ENCODE measurements at regions not wholly inside any gene's neighbourhood (a gene's known extent, or its start where the extent isn't known, plus 50 kb on each side); places are given as distances from the start of the nearest gene placed in this dataset.
"Not testable (repeated sequence)": the region's sequence is repeated elsewhere in the genome, so short reads cannot be mapped to it uniquely, and the experiment has no call there.

DNA sequence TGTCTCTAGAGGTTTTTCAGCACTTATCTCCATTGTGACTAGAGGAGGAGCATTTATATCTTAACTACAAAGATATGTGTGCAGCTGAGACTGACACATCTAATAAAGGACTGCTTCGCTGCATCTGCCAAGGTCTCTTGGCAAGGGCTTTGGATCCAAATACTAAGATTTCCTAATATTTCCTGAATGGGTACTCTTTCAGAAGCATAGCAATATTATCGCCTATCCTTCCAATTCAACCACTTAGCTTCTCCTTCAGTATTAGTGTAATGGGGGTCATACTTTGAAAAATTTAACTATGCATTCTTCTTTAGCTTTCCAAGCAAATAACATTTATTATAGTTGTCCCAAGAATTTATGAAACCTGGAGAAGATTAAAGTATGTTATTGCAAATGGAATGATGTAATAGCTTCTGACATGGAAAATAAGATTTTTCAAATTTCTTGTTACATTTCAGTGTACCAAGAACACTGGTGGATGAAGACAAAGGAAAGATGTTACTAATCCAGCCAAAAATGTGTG is 243.0 kb upstream of the PDE3A start:
- no peak for DNase-seq (ENCODE audit: low read depth in 2 of 2)

GRCh38 chr12:20126601-20127000 is 241.7 kb upstream of the PDE3A start:
- DNase-seq (ENCODE audit: low read depth in 2 of 2): no peak

- DNase-seq (ENCODE audit: low read depth in 2 of 2): no peak
These were observed 240.9 kb upstream of the PDE3A start for GRCh38 chr12:20127413-20127812.

- no peak for DNase-seq (ENCODE audit: low read depth in 2 of 2)
These were observed 239.4 kb upstream of the PDE3A start for GRCh38 chr12:20128928-20129327.

DNA sequence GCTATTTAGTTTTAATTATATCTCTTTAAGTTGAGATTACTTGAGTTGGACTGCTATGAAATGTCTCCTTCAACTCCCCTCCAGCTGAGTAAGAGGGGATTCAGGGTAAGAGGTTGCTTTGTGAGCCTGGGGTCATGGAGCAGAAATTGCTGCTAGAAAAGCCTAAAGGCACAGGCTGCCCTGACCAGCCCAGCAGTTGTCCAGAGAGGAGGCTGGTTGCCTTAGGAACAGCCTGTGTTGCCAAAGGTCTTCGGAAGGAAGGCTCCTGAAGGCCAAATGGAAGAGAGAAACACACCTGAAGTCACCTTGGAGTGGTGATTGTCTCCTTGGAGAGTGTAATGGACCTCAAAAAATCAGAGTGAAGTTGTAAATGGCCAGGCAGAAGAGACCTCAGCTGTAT is 235.5 kb upstream of the PDE3A start:
- no peak for DNase-seq (ENCODE audit: low read depth in 2 of 2)

DNA sequence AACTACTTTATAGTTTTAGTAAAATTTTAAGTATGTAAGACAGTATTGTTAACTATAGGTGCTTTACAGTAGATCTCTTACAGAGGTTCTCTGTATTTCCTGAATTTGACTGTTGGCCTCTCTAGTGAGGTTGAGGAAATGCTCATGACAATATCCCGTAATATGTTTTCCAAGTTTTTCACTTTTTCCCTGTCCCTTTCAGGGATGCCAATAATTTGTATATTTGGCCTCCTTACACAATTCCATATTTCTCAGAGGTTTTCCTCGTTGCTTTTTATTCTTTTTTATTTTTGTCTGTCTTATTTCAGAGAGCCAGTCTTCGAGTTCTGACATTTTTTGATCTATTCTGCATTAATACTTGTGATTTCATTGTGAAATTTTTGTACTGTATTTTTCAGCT is 233.7 kb upstream of the PDE3A start:
- DNase-seq (ENCODE audit: low read depth in 2 of 2): no peak

GRCh38 chr12:20140751-20141150 is 227.6 kb upstream of the PDE3A start:
- no peak for DNase-seq (ENCODE audit: low read depth in 2 of 2)

DNA sequence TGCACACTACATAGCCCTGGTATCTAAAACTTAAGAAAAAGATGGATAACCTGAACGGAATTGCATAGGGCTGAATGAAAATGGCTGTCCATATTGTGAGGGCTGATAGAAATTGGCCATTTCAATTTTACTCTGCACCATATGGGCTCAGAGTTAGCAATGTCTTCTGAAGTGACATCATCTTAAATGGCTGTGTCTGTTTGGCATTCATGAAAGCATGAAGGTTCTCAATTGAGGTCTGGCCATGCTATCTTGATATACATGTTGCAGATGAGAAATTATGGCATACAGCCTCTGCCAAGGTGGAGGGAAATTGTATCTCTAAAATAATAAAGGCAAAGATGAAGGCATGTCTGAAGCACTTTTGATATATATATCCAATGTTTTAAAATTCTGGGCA is 226.0 kb upstream of the PDE3A start:
- no peak for DNase-seq (ENCODE audit: low read depth in 2 of 2)

DNA sequence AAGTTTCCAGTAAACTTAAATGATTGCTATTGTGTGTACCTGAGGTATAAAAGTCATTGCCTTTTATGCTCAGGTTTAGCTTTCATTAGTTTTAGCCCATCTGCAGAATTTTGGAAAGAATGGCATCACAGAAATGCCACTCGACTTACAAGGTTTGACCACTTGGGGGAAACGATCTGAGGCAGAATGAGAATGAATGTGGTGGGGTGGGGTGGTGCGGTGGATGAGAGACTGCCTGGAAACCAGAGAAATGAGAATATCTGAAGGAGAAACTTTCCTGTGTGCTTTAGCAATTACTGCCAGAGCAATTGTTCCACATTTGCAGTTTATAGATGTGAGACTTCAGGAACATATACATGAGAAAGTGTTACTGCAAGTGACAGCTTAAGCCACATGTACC is 225.4 kb upstream of the PDE3A start:
- DNase-seq (ENCODE audit: low read depth in 2 of 2): no peak

DNA sequence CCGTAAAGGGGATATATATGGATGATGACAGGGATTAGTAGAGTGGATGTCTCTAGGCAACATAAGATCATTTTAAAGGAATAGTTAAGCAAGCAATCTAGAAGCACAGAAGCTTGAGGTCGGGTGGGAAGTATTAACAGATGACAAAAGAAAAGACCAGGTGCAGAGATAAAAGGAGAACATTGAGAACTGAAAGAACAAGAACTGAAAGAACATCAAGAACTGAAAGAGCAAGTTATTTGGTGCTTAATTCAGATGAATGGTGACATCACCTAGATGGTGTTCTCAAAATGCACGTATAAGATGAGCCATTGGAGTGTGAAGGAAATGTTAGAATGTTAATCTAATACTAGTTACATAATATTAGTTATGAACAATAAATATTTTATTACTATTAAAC is 224.0 kb upstream of the PDE3A start:
- DNase-seq (ENCODE audit: low read depth in 2 of 2): no peak

GRCh38 chr12:20148241-20148640 is 220.1 kb upstream of the PDE3A start:
- DNase-seq (ENCODE audit: low read depth in 2 of 2): no peak

DNA sequence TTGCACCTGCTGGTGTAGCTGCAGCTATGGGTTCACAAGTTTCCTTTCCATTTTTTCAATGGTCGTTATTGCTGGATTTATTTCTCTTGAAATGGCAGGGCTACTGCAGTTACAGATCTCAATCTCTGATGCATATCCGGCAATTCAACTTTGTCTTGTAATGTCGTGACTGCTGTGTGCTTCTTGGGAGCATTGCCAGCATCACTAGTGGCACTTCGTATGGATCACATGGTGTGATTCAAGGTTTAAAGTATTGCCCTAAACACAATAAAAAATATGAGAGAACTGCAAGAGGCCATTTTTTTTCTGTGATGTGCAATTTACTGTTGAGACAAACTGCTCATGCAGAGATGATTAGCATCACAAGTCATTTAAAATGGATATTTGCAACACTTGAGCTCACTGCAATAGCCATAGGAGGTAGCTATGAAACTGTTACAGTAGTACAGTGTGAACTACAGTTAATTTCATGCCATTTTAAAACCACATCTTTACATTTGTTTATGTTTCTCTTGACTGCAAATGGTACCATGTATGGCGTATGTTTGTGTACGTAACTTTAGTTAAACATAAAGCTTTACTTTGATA is 217.4 kb upstream of the PDE3A start:
- DNase-seq (ENCODE audit: low read depth in 2 of 2): no peak

DNA sequence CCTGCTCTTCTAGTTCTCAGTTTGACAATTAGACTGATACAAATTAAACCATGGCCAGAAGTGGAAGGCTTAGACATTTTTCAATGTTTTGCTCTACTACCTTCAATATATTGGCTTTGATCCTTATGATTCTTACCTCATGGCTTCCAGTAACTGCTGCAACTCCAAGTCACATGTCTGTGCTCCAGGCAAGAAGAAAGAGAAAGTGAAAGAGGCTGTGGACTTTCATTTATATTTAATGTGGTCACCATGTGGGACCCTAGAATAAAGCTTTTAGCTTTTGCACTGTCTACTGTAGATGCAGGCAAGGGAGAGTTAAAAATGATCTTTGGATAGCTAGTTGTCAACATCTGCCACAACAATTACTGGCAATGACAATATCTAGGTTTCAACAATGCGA is 214.3 kb upstream of the PDE3A start:
- DNase-seq (ENCODE audit: low read depth in 2 of 2): no peak

DNA sequence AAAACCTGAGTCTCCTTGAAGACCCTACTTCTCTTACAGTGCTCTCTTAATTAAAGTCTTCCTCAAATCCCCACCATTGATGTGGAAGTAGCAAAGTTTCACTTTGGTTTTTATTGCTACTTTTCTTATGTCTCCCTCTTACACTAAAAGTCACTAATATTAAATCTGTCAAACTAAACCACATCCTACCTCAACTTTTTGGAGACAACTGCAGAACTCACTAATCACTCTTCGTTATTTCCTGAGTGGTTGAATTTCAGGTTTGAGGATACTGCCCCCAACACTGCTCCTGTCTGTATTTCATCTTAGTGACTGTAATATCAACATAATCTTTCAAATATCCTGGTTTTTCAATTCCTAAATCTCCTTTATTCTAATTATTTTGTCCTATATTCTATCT is 213.0 kb upstream of the PDE3A start:
- no peak for DNase-seq (ENCODE audit: low read depth in 2 of 2)

DNA sequence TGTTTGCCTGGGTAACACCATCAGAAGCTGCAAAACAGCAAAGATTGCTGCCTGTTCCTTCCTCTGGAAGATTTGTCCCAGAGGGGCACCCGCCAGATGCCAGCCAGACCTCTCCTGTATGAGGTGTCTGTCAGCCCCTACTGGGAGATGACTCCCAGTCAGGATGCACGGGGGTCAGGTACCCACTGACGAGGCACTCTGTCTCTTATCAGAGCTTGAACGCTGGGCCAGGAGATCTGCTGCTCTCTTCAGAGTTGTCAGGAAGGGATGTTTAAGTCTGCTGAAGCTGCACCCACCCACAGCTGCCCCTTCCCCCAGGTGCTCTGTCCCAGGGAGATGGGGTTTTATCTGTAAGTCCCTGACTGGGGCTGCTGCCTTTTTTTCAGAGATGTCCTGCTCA is 207.4 kb upstream of the PDE3A start:
- DNase-seq (ENCODE audit: low read depth in 2 of 2): not testable (repeated sequence)

DNA sequence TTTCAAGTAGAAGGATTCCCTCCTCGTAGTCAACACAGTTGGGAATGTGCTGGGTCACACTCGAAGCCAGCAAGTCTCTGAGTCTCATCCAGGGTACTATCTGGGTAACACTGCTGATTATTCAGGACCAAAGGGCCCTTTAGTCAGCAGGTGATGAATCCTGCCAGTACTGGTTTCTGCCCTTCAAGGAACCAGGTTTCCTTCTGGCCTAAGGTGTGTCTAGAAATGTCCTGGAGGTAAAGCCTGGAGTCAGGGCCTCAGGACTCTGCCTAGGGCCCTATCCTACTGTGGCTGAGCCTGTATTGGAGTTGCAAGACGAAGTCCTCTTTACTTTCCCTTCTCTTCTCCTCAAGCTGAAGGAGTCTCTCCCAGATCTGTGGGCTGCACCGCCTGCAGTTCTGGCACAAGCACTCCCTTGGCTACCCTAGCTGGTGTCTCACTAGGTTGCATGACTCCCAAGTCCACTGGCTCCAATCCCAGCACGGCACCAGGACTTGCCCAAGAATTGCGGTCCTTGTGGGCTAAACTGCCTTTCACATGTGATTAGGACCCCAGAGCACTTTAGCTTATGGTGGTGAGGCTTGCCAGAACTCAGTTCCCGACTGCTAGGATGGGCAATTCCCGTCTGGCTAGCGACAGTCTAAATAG is 193.7 kb upstream of the PDE3A start:
- no peak for DNase-seq (ENCODE audit: low read depth in 2 of 2)

DNA sequence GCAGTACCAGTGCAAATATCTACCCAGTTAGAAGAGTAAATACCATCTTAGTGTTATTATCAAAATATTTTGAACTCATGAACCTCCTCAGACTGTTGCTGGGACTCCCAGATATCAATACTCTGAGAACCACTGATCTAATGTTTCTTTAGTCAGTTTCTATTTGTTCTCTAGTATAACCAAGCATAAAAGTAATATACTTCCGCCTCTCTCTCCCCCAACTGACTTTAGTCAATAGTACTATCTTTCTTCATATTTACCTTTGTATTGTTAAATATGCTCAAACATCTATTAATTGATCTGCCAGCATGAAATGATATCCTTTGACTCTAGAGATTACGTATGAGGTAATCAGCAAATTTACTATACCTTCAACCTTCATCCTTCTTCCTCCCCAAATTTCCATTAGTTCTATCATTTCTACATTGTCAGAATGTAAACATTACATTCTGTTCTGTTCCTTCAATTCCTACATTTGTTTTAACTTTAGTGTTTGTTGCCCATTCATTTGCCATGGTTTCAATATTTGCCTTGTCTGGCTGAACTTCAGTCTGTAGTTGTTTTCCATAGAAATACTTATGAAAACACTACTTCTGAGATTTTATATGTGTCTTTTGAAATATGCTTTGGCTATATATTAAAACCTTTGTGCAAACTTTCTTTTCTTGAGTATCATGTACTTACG is 192.5 kb upstream of the PDE3A start:
- DNase-seq (ENCODE audit: low read depth in 2 of 2): no peak

DNA sequence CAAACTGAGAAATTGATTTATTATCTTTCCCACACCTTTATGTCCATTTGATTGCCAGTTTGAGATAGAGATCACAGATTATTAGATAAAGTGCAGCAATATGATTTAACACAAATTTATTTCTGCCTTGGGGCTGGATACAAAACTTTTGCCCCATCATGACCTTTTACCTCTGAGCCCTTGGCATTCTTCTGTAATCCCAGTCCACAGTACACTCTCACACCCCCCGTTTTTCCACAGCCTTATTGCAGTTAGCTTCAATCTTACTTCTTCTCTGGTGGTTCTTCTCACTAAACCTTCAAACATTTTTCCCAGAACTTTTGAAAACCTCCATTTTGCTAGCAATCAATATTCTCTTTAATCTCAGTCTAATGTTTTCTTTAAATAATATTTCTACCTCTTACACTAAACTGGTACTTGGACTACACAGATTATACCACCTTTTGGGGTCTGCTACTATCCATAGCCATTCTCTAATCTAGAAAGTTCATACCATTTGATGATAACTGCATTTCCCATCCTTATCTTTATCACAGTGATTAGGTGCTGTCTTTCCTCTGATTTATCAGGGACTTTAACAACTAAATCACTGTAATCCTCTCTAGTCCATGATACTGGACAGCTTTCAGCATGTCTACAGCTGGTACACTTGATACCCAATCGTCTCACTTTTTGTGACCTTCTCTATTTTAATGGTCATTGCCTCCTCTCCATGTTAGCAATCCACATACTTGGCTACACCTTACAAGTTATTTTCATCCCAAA is 186.7 kb upstream of the PDE3A start:
- no peak for DNase-seq (ENCODE audit: low read depth in 2 of 2)

- DNase-seq (ENCODE audit: low read depth in 2 of 2): no peak
These were observed 184.8 kb upstream of the PDE3A start for GRCh38 chr12:20183563-20183962.

DNA sequence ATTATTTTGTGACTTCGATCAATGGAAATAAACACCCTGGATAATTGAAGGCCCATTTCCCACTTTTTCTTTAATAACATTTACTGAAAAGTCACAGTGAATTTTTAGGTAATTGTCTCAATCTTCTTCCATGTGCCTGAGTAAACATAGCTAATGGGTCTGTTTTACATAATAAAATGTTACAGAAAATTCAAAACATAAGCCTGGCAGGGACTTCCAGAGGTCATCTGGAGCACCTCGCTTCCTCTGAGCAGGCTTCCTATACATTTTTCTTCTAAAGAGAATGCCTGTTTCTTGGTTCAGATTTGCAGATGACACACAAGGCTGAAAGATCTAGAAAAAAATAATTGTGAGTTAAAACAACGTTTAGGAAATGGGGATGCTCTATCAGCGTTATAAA is 183.8 kb upstream of the PDE3A start:
- no peak for DNase-seq (ENCODE audit: low read depth in 2 of 2)

- no peak for DNase-seq (ENCODE audit: low read depth in 2 of 2)
These were observed 180.9 kb upstream of the PDE3A start for GRCh38 chr12:20187456-20187855.

GRCh38 chr12:20188930-20189653 is 179.2 kb upstream of the PDE3A start:
- DNase-seq (ENCODE audit: low read depth in 2 of 2): no peak

Measured in stimulated activated CD8-positive, alpha-beta memory T cell treated with anti-CD3 and anti-CD28 coated beads, Interleukin-2, amount 100 ng/mL, for 48 hours (primary cell).